HFFc6 (cell line): ENCODE measurements at regions not wholly inside any gene's neighbourhood (a gene's known extent, or its start where the extent isn't known, plus 50 kb on each side); places are given as distances from the start of the nearest gene placed in this dataset.

Experiments
- DNase-seq: peaks from one replicate; pipeline ENCODE4 v3.0.0-alpha.2; 2018
- H3K27ac Mint-ChIP-seq: 2 replicates; pipeline ENCODE4 v1.8.0; 2020; ENCODE audit warnings: mild to moderate bottlenecking, mixed read lengths
- H3K27me3 Mint-ChIP-seq: 2 replicates; pipeline ENCODE4 v1.8.0; 2021; ENCODE audit warnings: mild to moderate bottlenecking, moderate library complexity, mixed read lengths; ENCODE audit not compliant: insufficient read depth
- H3K36me3 Mint-ChIP-seq: 2 replicates; pipeline ENCODE4 v1.8.0; 2021; ENCODE audit warnings: low read depth, mixed read lengths
- H3K4me1 Mint-ChIP-seq: 2 replicates; pipeline ENCODE4 v1.8.0; 2020; ENCODE audit warnings: low read depth, mixed read lengths
- H3K4me3 Mint-ChIP-seq: 2 replicates; pipeline ENCODE4 v1.8.0; 2020; ENCODE audit warnings: mild to moderate bottlenecking, moderate library complexity, mixed read lengths
- H3K9me3 Mint-ChIP-seq: 2 replicates; pipeline ENCODE4 v1.8.0; 2020; ENCODE audit warnings: mild to moderate bottlenecking, mixed read lengths
- TF ChIP-seq, protein P1 (sequence below): fragments of 200-600 bp; sonication (generic); IDR thresholded peaks from 2 replicates; pipeline ENCODE4 v1.5.0; 2021; ENCODE audit warnings: antibody characterized with exemption, mild to moderate bottlenecking

DNA sequence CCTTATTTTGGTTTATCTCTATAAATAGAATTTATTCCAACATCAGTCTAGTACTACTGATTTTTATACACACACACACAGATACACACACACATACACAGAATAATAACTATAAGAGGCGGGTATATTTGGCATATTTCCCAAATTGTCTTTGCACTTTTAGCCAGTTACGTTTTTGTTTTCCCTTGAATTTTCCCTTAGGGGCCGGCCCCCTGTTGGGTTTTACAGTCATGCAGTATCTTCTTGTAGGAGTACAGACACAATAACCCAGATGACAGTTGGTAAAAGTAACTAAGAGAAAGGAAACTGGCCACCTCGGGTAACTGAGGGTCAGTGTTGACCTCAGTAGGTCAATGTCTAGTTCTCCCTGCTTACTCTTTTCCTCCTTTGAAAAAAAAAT, 50.9 kb downstream of the DISP1 start:
- no peaks in the 10 kb centered on the region for H3K4me1 Mint-ChIP-seq
- H3K27ac Mint-ChIP-seq, result no peak overlapping the region
- peaks cover 19% of the 10 kb centered on the region; the same call in 1 of the 2 replicates for H3K36me3 Mint-ChIP-seq
- DNase-seq, result no peak
- no peaks in the 10 kb centered on the region for H3K27me3 Mint-ChIP-seq
- TF ChIP-seq, protein P1, sequence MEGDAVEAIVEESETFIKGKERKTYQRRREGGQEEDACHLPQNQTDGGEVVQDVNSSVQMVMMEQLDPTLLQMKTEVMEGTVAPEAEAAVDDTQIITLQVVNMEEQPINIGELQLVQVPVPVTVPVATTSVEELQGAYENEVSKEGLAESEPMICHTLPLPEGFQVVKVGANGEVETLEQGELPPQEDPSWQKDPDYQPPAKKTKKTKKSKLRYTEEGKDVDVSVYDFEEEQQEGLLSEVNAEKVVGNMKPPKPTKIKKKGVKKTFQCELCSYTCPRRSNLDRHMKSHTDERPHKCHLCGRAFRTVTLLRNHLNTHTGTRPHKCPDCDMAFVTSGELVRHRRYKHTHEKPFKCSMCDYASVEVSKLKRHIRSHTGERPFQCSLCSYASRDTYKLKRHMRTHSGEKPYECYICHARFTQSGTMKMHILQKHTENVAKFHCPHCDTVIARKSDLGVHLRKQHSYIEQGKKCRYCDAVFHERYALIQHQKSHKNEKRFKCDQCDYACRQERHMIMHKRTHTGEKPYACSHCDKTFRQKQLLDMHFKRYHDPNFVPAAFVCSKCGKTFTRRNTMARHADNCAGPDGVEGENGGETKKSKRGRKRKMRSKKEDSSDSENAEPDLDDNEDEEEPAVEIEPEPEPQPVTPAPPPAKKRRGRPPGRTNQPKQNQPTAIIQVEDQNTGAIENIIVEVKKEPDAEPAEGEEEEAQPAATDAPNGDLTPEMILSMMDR, result no peak
- H3K9me3 Mint-ChIP-seq, result no peaks in the 10 kb centered on the region
- H3K4me3 Mint-ChIP-seq, result no peak overlapping the region

DNA sequence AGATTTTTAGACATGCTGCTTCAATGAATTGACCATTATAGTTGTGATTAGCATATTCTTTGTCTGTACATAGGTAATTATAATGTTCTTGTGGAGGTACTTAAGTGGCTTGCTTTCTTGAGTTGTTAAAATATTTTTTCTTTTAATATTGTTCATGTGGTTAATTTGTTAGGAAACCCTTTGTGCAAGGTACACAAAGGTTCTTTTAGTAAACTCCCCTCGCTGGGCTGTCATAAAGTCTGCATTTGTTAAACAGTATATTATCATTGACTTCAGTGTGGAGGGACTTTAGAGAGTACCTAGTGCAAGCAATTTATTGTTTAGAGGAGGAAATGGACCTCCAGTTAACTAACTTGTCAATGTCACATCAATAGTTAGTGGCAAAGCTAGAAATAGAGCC, 52.5 kb downstream of the DISP1 start:
- Mint-ChIP-seq H3K9me3 (no peaks in the 10 kb centered on the region), H3K27me3 (no peaks in the 10 kb centered on the region), H3K4me1 (no peaks in the 10 kb centered on the region), H3K4me3 (no peak overlapping the region), H3K36me3 (peaks cover 19% of the 10 kb centered on the region; the same call in 1 of the 2 replicates), H3K27ac (no peak overlapping the region)
- TF ChIP-seq, protein P1, result no peak
- no peak for DNase-seq

- Mint-ChIP-seq H3K4me1 (peaks cover 17% of the 10 kb centered on the region), H3K27ac (no peak overlapping the region), H3K36me3 (peaks cover 13% of the 10 kb centered on the region), H3K27me3 (no peaks in the 10 kb centered on the region; the same call in 1 of the 2 replicates), H3K9me3 (no peaks in the 10 kb centered on the region), H3K4me3 (no peak overlapping the region)
- TF ChIP-seq, protein P1, result no peak
- no peak for DNase-seq
Measured at GRCh38 chr1:222876182-222876581, 61.3 kb downstream of the DISP1 start.

GRCh38 chr1:222877854-222878253, 63.0 kb downstream of the DISP1 start:
- Mint-ChIP-seq H3K36me3 (peaks cover 13% of the 10 kb centered on the region), H3K9me3 (no peaks in the 10 kb centered on the region), H3K27me3 (no peaks in the 10 kb centered on the region; the same call in 1 of the 2 replicates), H3K4me3 (no peak overlapping the region), H3K4me1 (peaks cover 17% of the 10 kb centered on the region), H3K27ac (no peak overlapping the region)
- TF ChIP-seq, protein P1, result no peak
- DNase-seq, result no peak

DNA sequence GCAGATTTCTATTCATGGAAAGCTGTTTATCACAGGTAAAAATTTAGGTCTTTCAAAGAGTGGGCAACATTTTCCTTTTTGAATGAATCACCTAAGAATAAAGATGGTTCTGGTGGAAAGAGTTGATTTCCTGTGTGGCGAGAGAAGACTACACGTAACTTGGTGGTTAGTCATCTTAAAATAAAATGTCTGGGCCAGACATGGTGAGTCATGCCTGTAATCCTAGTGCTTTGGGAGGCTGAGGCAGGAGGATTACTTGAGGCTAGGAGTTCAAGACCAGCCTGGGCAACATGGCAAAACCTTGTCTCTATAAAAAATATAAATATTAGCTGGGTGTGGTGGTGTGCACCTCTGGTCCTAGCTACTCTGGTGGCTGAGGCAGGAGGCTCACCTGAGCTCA, 65.7 kb downstream of the DISP1 start:
- Mint-ChIP-seq H3K9me3 (no peaks in the 10 kb centered on the region), H3K4me1 (peaks cover 17% of the 10 kb centered on the region), H3K4me3 (no peak overlapping the region), H3K27me3 (no peaks in the 10 kb centered on the region; the same call in 1 of the 2 replicates), H3K36me3 (peaks cover 5% of the 10 kb centered on the region), H3K27ac (no peak overlapping the region)
- TF ChIP-seq, protein P1, result no peak
- peak; percentile 79 for DNase-seq
